Natural killer cell treated with Interleukin-12 subunit alpha and Interleukin-12 subunit beta and Interleukin-15 and Interleukin-18, amount 100 ng/mL, for 72 hours (primary cell): ENCODE measurements at regions not wholly inside any gene's neighbourhood (a gene's known extent, or its start where the extent isn't known, plus 50 kb on each side); places are given as distances from the start of the nearest gene placed in this dataset.

Experiments
- ATAC-seq, 2 donors: fragments of 150-1000 bp; cut with Tn5 transposase in 1 of 2; sonication (Bioruptor Pico), chemical (Tn5 transposase) in 1 of 2; 2 replicates each; pipeline ENCODE4 v1.10.0; 2021
- DNase-seq: peaks from one replicate; pipeline ENCODE4 v3.0.0; 2022; ENCODE audit warnings: low spot score
- H3K27ac Mint-ChIP-seq, 2 donors: 1 replicate in 1 of 2; 2 replicates in 1 of 2; pipeline ENCODE4 v1.8.0; 2022; ENCODE audit warnings: mixed read lengths in 2 of 2, mild to moderate bottlenecking in 1 of 2, moderate library complexity in 1 of 2
- H3K27me3 Mint-ChIP-seq, 2 donors: 1 replicate in 1 of 2; 2 replicates in 1 of 2; pipeline ENCODE4 v1.8.0; 2022; ENCODE audit warnings: mixed read lengths in 2 of 2
- H3K36me3 Mint-ChIP-seq: one replicate; pipeline ENCODE4 v1.8.0; 2022; ENCODE audit warnings: mixed read lengths
- H3K4me1 Mint-ChIP-seq, 2 donors: 1 replicate in 1 of 2; 2 replicates in 1 of 2; pipeline ENCODE4 v1.8.0; 2022; ENCODE audit warnings: low read depth in 2 of 2, mixed read lengths in 2 of 2, mild to moderate bottlenecking in 1 of 2
- H3K4me3 Mint-ChIP-seq: one replicate; pipeline ENCODE4 v1.8.0; 2022; ENCODE audit warnings: mixed read lengths
- H3K9me3 Mint-ChIP-seq: 2 replicates; pipeline ENCODE4 v1.8.0; 2022; ENCODE audit warnings: mixed read lengths

DNA sequence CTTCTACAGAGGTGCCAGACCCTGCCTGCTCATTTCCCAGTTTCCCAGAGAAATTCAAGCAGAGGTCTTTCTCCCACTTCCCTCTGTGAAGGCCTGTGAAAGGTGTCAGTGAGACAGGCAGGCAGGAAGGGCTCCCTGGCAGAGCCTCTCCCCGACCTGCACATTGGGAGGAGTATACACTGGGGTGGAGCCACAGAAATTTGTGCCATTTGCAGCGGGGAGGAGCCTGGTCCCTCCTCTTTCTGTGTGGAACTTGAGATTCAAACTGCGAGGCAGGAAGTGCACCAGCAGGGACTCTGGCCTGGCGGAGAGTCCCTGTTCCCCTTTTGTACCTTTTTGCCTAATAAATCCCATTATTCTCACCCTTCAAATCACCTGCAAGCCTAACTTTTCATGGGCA is 54.6 kb upstream of the OPN4 start:
- no peak overlapping the region for H3K4me3 Mint-ChIP-seq

DNA sequence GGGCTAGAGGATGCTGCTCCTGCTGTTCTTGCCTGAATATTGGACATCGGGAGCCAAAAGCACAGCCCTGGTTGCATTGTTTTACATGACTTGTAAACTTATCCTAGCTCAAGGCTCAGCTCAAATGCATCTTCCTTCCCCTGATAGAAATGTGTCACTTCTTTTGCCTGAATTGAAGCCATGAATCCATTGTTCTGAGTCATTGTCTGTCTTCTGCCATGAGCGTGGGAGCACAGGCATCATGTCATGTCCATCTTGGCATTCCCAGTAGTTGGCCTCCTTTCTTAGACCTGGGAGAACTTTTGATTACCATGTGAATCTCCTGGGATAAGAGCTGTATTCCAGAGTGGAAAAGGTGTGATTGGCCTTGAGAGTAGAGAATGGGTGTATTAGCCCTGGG is 54.1 kb upstream of the OPN4 start:
- Mint-ChIP-seq H3K4me1 (no peaks in the 10 kb centered on the region), H3K27me3 (peaks cover 7 to 12% of the 10 kb centered on the region in 2 donors), H3K9me3 (no peaks in the 10 kb centered on the region), H3K4me3 (no peak overlapping the region), H3K36me3 (no peaks in the 10 kb centered on the region), H3K27ac (no peak overlapping the region)
- no peak for ATAC-seq
- no peak for DNase-seq

More for the DNA sequence above, 54.6 kb upstream of the OPN4 start:
- H3K36me3 Mint-ChIP-seq, result no peaks in the 10 kb centered on the region
- peaks cover 7 to 12% of the 10 kb centered on the region in 2 donors for H3K27me3 Mint-ChIP-seq
- DNase-seq (no peak), ATAC-seq (no peak)
- no peaks in the 10 kb centered on the region for H3K9me3 Mint-ChIP-seq
- no peak overlapping the region for H3K27ac Mint-ChIP-seq
- H3K4me1 Mint-ChIP-seq, result no peaks in the 10 kb centered on the region

- H3K4me3 Mint-ChIP-seq, result no peak overlapping the region
- H3K9me3 Mint-ChIP-seq, result no peaks in the 10 kb centered on the region
- ATAC-seq, result peak in 1 of 2 donors; percentile 48
- H3K27ac Mint-ChIP-seq, result no peak overlapping the region
- peaks cover 7 to 12% of the 10 kb centered on the region in 2 donors for H3K27me3 Mint-ChIP-seq
- DNase-seq, result no peak
- no peaks in the 10 kb centered on the region for H3K4me1 Mint-ChIP-seq
- H3K36me3 Mint-ChIP-seq, result no peaks in the 10 kb centered on the region
Observed at GRCh38 chr10:86601956-86602602, 52.3 kb upstream of the OPN4 start.

GRCh38 chr10:86603256-86603655 is 51.1 kb upstream of the OPN4 start:
- Mint-ChIP-seq H3K9me3 (no peaks in the 10 kb centered on the region), H3K27ac (no peak overlapping the region), H3K27me3 (peaks cover 14 to 16% of the 10 kb centered on the region in 2 donors), H3K4me3 (no peak overlapping the region), H3K4me1 (no peaks in the 10 kb centered on the region), H3K36me3 (no peaks in the 10 kb centered on the region)
- ATAC-seq (no peak), DNase-seq (no peak)
